ENCODE measurements at regions not wholly inside any gene's neighbourhood (a gene's known extent, or its start where the extent isn't known, plus 50 kb on each side); places are given as distances from the start of the nearest gene placed in this dataset.

- no peaks in the 10 kb centered on the region; the same call in none of the 2 replicates for H3K27me3 Mint-ChIP-seq (ENCODE audit: insufficient read depth)
- DNase-seq = no peak
- H3K4me3 Mint-ChIP-seq = no peak overlapping the region
- no peak for TF ChIP-seq CTCF (IDR thresholded peaks at IDR 0.05)
- H3K9me3 Mint-ChIP-seq = no peaks in the 10 kb centered on the region
- H3K27ac Mint-ChIP-seq = no peak overlapping the region
- H3K36me3 Mint-ChIP-seq (ENCODE audit: low read depth) = no peaks in the 10 kb centered on the region
- H3K4me1 Mint-ChIP-seq (ENCODE audit: low read depth) = no peaks in the 10 kb centered on the region
These were observed 543.9 kb upstream of the ADGRL4 start for GRCh38 chr1:79550402-79550801.

GRCh38 chr1:79549201-79549600 lies 542.7 kb upstream of the ADGRL4 start:
- no peaks in the 10 kb centered on the region; the same call in none of the 2 replicates for H3K27me3 Mint-ChIP-seq (ENCODE audit: insufficient read depth)
- no peak overlapping the region for H3K27ac Mint-ChIP-seq
- no peaks in the 10 kb centered on the region for H3K36me3 Mint-ChIP-seq (ENCODE audit: low read depth)
- H3K4me3 Mint-ChIP-seq = no peak overlapping the region
- no peak for TF ChIP-seq CTCF (IDR thresholded peaks at IDR 0.05)
- no peaks in the 10 kb centered on the region for H3K9me3 Mint-ChIP-seq
- H3K4me1 Mint-ChIP-seq (ENCODE audit: low read depth) = no peaks in the 10 kb centered on the region
- DNase-seq = no peak

GRCh38 chr1:79547514-79547913 lies 541.0 kb upstream of the ADGRL4 start:
- H3K27me3 Mint-ChIP-seq (ENCODE audit: insufficient read depth) = no peaks in the 10 kb centered on the region; the same call in none of the 2 replicates
- no peaks in the 10 kb centered on the region for H3K36me3 Mint-ChIP-seq (ENCODE audit: low read depth)
- no peak for TF ChIP-seq CTCF (IDR thresholded peaks at IDR 0.05)

GRCh38 chr1:79543394-79543793 lies 536.9 kb upstream of the ADGRL4 start:
- no peaks in the 10 kb centered on the region; the same call in 1 of the 2 replicates for H3K27me3 Mint-ChIP-seq (ENCODE audit: insufficient read depth)
- H3K4me1 Mint-ChIP-seq (ENCODE audit: low read depth) = no peaks in the 10 kb centered on the region; the same call in 1 of the 2 replicates
- TF ChIP-seq CTCF (IDR thresholded peaks at IDR 0.05) = no peak
- H3K9me3 Mint-ChIP-seq = no peaks in the 10 kb centered on the region
- H3K27ac Mint-ChIP-seq = no peak overlapping the region
- H3K36me3 Mint-ChIP-seq (ENCODE audit: low read depth) = no peaks in the 10 kb centered on the region
- no peak for DNase-seq
- no peak overlapping the region for H3K4me3 Mint-ChIP-seq

More at GRCh38 chr1:79547514-79547913, 541.0 kb upstream of the ADGRL4 start:
- no peak for DNase-seq
- Mint-ChIP-seq H3K4me3 (no peak overlapping the region), H3K4me1 (ENCODE audit: low read depth) (no peaks in the 10 kb centered on the region; the same call in 1 of the 2 replicates), H3K27ac (no peak overlapping the region), H3K9me3 (no peaks in the 10 kb centered on the region)

- no peak for DNase-seq
- H3K4me3 Mint-ChIP-seq = no peak overlapping the region
- no peaks in the 10 kb centered on the region for H3K27me3 Mint-ChIP-seq (ENCODE audit: insufficient read depth)
- H3K27ac Mint-ChIP-seq = no peak overlapping the region
- TF ChIP-seq CTCF (IDR thresholded peaks at IDR 0.05) = no peak
- H3K4me1 Mint-ChIP-seq (ENCODE audit: low read depth) = no peaks in the 10 kb centered on the region; the same call in 1 of the 2 replicates
- no peaks in the 10 kb centered on the region for H3K36me3 Mint-ChIP-seq (ENCODE audit: low read depth)
- no peaks in the 10 kb centered on the region for H3K9me3 Mint-ChIP-seq
These were observed 532.5 kb upstream of the ADGRL4 start for GRCh38 chr1:79539001-79539400.

- no peak for TF ChIP-seq CTCF (IDR thresholded peaks at IDR 0.05)
- H3K4me3 Mint-ChIP-seq = no peak overlapping the region
- no peak for DNase-seq
- H3K36me3 Mint-ChIP-seq (ENCODE audit: low read depth) = no peaks in the 10 kb centered on the region
- no peaks in the 10 kb centered on the region for H3K4me1 Mint-ChIP-seq (ENCODE audit: low read depth)
- H3K27me3 Mint-ChIP-seq (ENCODE audit: insufficient read depth) = no peaks in the 10 kb centered on the region
- no peaks in the 10 kb centered on the region for H3K9me3 Mint-ChIP-seq
- H3K27ac Mint-ChIP-seq = no peak overlapping the region
These were observed 526.0 kb upstream of the ADGRL4 start for GRCh38 chr1:79532555-79532954.

Data from HFFc6 (cell line).